Stimulated activated naive CD4-positive, alpha-beta T cell treated with Interleukin-2 at 50 U/mL for 16 hours (primary cell): ENCODE measurements at regions not wholly inside any gene's neighbourhood (a gene's known extent, or its start where the extent isn't known, plus 50 kb on each side); places are given as distances from the start of the nearest gene placed in this dataset.

Source experiments
- DNase-seq: peaks from one replicate; lab custom pipeline; 2025; lab: John Stamatoyannopoulos, UW

- DNase-seq: no peak
These were observed 344.1 kb upstream of the TRAM1L1 start for GRCh38 chr4:117429506-117429905.

GRCh38 chr4:117434424-117434823, 349.0 kb upstream of the TRAM1L1 start:
- DNase-seq: no peak

DNA sequence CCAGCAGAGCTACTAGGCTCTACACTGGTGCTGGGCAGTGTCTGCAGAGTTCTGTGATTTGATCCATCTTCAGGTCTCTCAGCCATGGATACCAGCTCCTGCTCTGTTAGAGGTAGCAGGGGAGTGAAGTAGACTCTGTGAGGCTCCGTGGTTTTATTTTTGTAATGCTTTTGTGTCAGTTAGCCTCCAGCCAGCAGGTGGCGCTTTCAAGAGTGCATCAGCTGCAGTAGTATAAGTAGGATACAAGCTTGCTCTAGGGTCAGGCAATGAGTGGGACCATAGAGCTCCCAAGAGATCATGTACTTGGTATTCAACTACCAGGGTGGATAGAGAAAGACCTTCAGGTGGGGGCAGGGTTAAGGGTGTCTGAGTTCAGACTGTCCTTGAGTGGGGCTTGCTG, 362.5 kb upstream of the TRAM1L1 start:
- peak; percentile 1 for DNase-seq

GRCh38 chr4:117455088-117455487, 369.7 kb upstream of the TRAM1L1 start:
- no peak for DNase-seq

GRCh38 chr4:117466388-117466787, 381.0 kb upstream of the TRAM1L1 start:
- DNase-seq: no peak

- DNase-seq: no peak
These were observed 382.0 kb upstream of the TRAM1L1 start for GRCh38 chr4:117467404-117467803.

DNA sequence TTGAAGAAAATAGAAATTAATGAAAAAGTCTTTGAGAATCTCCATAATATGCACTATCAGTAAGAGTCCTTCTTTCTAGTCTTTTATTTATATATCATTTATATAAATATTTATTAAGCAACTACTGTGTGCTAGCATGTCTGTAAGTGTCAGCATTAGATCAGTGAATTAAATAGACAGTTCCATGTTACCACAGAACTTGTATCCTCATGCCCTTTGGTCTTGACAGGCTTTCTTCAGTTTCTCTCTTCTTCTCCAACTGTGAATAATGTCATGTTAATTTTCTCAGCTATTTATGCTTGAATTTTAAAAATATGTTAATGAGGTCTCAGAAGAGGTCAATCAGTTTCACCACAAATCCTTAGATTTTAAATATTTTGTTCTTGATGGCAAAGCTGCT, 389.6 kb upstream of the TRAM1L1 start:
- DNase-seq: no peak

DNA sequence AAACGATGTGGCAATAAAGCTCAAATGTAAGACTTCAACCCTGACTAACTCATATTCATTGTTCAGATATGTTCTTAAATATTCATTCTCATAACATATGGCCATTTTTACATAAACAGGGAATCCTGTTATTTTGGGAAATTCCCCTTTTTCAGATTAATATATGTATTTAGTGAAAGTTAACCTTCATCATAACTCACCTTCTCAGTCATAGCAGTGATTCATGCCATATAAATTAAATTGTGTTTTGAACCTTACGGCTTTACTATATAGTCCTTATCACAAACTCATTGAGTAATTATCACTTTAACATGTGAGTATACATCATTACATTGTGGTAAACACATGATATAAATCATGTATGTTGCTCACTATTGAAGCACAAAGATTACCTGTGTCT, 392.5 kb upstream of the TRAM1L1 start:
- DNase-seq: no peak

DNA sequence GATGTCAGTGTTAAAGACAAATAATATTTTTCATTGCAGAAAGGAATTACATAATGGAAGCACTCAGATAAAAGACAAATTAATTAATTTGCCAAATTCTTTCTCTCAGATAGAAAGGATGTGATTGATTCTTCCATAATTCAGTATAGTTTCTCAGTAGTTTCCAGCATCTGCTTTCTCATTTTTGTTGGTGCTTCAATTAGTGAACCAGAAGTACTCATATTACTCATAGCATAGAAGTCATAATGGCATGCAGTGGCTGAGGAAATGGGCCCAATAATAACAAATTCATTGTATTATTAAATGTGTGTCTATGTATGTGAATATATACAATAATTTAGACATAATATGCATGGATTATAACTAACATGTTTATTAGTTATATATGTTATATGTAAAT, 393.3 kb upstream of the TRAM1L1 start:
- DNase-seq: no peak

DNA sequence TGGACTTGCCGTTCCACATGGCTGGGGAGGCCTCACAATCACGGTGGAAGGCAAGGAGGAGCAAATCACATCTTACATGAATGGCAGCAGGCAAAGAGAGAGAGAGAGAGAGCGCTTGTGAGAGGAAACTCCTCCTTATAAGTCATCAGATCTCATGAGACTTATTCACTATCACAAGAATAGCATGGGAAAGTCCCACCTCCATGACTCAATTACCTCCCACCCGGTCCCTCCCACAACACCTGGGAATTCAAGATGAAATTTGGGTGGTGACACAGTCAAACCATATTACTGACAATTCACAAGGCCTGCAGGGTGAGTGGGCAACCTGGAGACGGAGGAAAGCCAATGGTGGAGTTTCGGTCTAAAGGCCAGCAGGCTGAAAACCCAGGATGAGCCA, 394.3 kb upstream of the TRAM1L1 start:
- DNase-seq: peak; percentile 26

DNA sequence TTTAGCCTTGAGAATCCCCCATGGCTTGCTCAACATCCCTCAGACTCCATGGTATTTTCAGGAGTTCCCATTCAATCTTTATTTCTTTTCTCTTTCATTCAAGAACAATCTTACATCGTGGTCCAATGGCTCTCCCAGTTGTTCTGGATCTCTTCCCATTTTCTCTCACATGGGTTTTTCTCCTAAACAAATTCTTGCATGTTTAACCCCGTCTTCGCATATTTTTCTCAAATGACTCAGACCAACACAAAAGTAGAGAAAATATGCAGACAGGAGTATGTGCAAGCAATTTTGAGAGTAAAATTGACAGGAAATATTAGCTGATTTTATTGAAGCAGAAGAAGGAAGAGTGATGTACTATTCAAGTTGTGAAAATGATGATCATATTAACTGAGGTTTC, 396.4 kb upstream of the TRAM1L1 start:
- no peak for DNase-seq

DNA sequence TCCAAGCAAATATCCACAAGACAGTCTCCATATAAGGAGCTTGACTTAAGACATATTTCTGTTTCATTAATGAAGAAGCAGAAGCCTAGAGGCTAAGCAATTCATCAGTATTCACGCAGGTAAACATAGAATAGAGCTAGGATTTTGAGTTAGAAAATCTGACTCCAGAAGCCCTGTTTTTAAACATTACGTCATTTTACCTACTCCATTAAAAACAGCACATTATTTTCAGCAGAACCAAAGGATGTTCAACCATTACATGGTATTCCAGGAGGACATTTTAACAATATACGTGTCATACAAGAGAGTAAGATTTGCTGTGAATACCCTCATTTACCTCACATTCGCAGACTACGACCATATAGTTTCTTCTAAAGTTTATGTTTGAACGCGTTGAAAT, 403.3 kb upstream of the TRAM1L1 start:
- DNase-seq: no peak

GRCh38 chr4:117489107-117489506, 403.7 kb upstream of the TRAM1L1 start:
- no peak for DNase-seq

DNA sequence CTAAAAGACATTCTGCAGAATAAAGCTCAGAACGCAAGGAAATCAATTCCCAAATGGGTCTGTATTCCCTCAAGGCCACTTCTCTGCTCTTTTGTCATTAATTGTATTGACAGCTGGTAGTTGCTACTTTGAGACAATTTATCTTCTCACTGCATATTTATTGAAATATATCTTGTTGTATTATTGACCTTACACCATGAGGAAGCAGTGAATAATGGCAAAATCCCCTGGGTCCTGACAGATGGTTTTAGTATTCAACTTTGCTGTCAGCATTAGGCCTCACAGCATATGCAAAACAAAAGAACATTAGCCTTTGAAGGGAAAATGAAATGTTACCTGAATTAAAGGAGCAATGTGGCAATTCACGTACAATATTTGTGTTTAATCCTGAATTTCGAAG, 406.1 kb upstream of the TRAM1L1 start:
- DNase-seq: no peak

- no peak for DNase-seq
These were observed 410.4 kb upstream of the TRAM1L1 start for GRCh38 chr4:117495802-117496201.

GRCh38 chr4:117512414-117512813, 427.0 kb upstream of the TRAM1L1 start:
- no peak for DNase-seq

- DNase-seq: no peak
These were observed 429.2 kb upstream of the TRAM1L1 start for GRCh38 chr4:117514391-117515175.

GRCh38 chr4:117515921-117516320, 430.5 kb upstream of the TRAM1L1 start:
- no peak for DNase-seq

DNA sequence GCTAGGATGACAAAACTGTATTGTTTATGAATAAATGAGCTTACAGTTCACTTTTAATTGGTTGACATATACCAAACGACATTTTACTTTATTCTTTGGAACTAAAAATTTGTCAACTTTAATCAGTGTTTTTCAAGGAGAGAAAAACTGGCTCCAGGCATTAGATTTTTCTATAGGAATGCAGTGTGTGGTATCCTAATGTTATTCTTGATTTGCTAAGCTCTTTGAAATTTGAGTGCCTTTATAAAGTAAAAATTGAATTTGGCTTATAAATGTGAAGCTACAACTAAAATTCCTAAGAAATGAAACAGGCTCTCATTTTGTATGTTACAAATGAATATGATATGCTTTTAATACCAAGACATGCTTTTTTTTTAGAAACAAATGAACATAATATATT, 442.2 kb upstream of the TRAM1L1 start:
- DNase-seq: no peak

DNA sequence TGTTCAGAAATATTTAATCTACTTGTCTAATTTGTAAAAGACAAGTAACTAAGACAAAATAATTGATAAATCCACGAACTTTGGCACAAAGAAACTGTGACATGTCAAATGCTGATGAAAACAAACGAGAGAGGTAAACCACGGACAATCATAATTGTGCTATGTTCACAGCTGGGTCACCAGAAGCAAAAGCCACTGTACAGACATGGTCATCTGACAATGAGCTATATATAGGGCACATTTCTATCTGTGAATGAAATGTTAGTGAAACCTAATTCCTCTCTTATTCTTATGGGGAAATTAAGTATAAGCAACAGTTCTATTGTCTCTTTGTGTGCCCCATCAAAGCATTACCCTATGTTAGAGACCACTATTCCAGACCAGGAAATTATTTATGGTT, 444.0 kb upstream of the TRAM1L1 start:
- no peak for DNase-seq

DNA sequence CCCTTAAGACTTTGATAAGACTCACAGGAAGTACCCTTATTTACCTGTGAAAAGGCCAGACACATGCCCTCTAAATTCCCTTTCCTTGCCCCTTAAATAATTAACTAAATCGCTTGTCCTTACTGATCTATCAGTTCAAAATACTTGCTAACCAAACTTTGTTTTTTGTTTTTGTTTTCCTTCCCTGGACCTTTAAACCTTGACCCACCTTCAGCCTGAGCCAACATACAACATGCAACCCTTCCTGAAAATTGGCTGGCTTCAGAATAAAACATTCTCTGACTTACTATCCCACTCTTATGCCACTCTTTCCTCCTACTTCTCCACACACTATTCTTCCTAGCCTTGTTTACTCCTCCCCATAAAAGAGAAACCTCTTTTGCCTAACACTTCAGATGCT, 448.1 kb upstream of the TRAM1L1 start:
- DNase-seq: no peak

DNA sequence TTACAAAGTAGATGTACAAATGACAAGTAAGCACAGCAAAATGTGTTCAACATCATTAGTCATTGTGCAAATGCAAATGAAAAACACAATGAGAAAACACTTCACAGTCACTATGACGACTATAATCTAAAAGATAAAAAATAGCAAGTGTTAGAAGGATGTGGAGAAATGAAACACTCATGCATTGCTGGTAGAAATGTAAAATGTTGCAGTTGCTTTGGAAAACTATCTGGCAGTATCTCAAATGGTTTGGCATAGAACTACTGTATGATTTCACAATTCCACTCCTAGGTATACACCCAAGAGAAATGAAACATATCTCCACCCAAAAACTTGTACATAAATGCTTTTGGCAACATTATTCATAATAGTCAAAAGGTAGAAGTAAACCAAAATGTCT, 459.7 kb upstream of the TRAM1L1 start:
- no peak for DNase-seq

- no peak for DNase-seq
These were observed 464.1 kb upstream of the TRAM1L1 start for GRCh38 chr4:117549524-117549923.

DNA sequence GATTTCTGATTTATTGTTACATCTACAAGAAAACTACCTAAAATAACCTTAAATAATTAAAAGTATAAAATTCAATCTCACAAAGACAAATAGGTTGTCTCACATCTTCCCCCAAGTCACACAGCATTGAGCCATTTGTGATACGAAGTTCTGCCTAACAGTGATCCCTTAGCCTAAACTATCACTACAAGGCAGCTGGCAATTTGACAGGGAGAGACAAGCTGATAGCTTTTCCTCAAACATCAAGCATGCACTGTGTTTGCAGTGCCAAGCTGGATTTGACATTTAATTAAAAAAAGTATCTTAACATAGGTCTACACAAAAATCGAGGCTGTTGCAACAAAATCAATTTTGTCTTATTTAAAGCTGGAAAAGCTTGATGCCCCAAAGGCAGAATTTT, 464.7 kb upstream of the TRAM1L1 start:
- no peak for DNase-seq
